Muscle of back (tissue), 3 donors: ENCODE measurements at regions not wholly inside any gene's neighbourhood (a gene's known extent, or its start where the extent isn't known, plus 50 kb on each side); places are given as distances from the start of the nearest gene placed in this dataset.

Experiments
- DNase-seq, 3 donors: peaks; one replicate each; pipeline versions ENCODE4 v3.0.0 to v3.0.0-alpha.2; 2013

GRCh38 chr13:55664178-55664577 is 1476.5 kb upstream of the PRR20A start:
- DNase-seq, result no peak

DNA sequence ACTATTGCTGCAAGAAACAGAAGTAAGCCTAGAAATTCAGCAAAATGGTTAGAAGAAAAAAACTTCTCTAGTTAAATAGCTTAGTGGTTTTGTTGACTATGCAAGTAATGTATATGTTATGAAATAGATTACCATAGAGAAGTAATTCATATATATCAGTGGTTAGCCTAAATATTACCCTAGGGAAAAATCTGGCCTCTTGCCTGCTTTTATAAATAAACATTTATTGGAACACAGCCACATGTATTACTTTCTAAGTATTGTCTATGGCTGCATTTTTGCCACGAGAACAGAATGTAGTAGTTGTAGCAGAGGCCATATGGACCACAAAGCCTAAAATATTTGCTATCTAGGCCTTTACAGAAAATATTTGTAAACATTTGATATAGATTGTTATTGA is 1471.7 kb upstream of the PRR20A start:
- peak in 2 of 3 donors; percentile 24 to 64 for DNase-seq

DNA sequence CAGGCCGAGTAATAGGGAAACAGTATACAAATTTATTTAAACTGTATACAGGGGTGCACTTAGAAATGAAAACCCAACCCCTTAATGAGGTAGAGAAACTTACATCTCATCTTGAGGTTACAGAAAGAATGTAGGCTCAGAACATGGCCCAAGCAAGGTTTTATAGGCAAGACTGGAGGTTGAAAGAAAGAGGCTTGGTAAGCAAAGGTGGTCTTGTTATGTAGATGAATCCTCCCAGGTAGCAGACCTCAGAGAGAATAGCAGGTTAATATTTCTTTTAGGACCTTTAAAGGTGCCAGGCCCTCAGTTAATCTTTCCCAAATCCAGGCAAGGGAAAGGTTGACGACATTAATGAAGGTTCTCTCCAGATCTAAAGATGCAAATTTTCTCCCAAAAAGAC is 1466.8 kb upstream of the PRR20A start:
- no peak for DNase-seq

DNA sequence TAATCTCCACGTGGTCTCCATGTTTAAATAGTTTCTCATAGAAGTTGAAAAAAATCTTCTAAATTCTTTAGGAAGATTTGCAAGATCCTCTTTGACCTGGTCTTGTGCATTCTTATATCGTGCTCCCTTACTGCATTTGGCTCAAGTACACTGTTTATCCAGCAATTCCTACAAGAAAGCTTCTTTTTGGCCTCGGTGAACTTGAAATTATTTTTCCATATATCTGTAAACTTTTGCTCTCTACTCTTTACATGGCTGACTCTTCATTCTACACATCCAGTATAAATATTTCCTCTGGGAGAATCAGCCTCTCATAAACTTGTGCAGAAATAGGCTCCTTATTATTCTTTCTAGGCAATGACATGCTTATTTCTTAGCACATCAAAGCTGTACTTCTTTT is 1457.9 kb upstream of the PRR20A start:
- peak in 2 of 3 donors; percentile 3 to 42 for DNase-seq

- DNase-seq, result no peak
These were observed 1435.2 kb upstream of the PRR20A start for GRCh38 chr13:55705526-55705925.

DNA sequence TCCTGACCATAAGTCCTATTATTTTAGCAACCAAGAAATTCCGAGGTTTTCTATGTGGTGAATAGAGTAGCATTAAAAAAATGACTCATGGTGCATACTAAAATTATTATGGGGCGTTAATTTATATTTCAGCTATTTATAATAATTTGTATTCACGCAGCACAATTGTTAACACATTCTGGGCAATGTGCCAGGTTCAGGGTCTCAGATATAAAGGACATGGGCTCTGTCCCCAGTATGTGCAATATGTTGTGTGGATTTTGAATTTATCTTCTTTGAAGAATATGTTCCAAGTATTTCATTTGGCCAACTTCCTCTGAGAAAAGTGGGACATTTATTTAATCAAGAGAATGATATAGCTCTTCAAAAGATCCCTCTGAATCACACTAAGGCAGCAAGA is 1434.7 kb upstream of the PRR20A start:
- DNase-seq, result peak in 2 of 3 donors; percentile 10 to 22

DNA sequence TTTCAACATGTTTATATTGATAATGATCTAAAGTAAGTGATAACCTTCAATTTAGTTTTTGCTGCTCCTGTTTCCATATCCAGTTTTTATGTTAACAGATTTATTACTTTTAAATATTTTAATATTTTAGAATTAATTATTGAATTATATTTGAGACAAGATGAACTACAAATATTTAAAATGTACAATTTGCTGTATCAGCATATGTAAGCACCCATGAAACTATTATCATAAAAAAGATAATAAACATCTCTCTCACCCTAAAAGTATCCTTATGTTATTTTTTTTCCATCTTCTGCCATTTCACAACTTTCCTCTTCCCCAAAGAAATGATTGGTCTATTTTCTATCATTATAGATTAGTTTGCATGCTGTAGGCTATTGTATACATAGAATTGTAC is 1426.6 kb upstream of the PRR20A start:
- no peak for DNase-seq

GRCh38 chr13:55727683-55728082 is 1413.0 kb upstream of the PRR20A start:
- no peak for DNase-seq

GRCh38 chr13:55728247-55728646 is 1412.5 kb upstream of the PRR20A start:
- no peak for DNase-seq

DNA sequence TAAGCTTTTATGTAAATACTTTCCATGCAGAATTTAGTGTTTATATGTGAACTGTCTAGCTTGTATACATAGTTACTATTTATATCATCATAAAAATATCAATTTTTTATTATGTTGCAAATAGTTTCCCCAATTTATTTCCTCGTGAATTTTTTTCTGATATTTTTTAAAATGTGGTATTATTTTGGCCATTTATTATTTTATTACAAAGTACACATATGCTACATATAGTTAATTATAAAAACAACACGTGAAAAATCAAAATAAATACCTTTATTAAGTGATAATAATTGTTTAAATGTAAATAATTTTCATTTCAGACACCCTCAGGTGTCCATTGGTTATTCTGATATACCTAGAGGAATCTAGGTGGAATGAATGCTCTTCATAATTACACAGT is 1394.9 kb upstream of the PRR20A start:
- no peak for DNase-seq

DNA sequence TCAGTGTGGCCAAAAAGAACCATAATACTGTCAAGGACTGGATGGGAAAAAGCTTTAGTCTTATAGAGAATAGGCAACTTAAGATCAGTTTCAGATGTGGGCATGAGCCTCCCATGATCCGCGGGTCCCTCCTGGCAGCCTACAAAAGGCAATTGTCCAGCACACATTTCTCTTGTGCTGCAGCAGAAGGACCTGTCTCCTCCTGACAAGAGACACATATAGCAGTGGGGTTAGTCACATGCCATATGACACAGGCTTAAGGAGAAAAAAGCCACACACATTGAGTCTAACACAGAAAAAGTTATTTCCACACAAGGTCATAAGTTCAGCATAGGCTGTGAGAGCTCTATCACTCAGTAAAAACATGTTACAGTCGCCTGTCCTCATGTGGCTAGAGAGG is 1378.7 kb upstream of the PRR20A start:
- DNase-seq, result peak in 1 of 3 donors; percentile 2

- DNase-seq, result no peak
These were observed 1363.1 kb upstream of the PRR20A start for GRCh38 chr13:55777612-55778011.

DNA sequence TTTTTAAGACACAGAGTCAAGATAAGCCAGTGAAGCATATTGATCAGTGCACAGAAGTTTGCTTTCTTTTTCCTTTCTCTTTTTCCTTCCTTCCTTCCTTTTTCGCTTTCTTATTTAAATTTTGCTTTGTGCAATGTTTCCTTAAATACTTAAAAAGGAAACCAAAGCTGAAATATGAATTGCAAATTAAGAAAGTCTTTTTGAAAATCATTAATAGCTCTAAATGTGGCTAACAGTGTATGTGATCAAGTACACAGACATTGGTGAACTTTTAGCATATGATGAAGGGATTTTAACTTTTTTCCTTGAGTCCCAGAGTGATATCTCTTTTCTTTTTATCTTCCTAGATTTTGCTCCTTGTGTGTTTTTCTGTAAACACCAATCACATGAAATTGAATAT is 1356.9 kb upstream of the PRR20A start:
- DNase-seq, result no peak

DNA sequence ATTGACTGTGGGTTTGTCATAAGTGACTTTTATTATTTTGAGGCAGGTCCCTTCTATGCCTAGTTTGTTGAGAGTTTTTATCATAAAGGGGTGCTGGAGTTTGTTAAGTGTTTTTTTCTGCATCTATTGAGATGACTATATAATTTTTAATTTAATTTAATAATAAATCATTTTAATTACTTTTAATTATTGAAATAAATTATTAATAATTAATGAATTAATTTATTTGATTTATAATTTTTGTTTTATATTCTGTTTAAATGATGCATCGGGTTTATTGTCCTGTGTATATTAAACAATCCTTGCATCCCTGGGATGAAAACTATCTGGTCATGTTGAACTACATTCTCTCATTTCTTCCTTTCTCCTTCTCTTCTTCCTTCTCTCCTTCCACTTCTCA is 1352.2 kb upstream of the PRR20A start:
- no peak for DNase-seq

- no peak for DNase-seq
These were observed 1348.0 kb upstream of the PRR20A start for GRCh38 chr13:55792544-55793193.

- DNase-seq, result no peak
These were observed 1325.2 kb upstream of the PRR20A start for GRCh38 chr13:55815458-55816033.

DNA sequence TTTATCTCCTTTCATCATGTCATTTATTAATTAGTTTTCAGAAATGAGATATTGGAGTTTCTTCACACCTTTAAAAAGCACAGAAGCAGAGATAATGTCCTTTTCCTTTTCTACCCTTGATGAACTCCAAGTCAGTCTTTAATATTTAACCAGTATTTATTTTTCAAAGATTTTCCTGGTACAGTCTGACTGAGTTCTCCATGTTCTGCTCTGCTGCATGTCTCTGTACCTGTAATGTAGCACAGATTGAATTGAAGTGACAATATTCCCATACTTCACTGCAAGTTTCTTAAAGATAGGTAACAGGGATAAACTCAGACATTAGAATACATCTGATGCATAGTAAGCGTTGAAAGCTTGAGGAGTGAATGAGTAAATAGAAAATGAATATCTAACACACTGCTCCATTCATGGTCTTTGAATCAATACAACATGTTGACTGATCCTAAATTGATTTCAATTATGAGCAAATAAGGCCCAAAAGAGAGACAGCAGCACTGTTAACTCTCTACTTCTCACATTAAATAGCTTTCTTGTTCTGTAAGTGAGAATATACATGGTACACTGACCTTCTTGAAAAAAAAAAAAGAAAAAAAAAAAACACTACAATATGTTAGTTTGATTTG is 1323.6 kb upstream of the PRR20A start:
- no peak for DNase-seq

GRCh38 chr13:55820817-55821216 is 1319.9 kb upstream of the PRR20A start:
- no peak for DNase-seq

GRCh38 chr13:55869648-55870047 is 1271.1 kb upstream of the PRR20A start:
- DNase-seq, result no peak

DNA sequence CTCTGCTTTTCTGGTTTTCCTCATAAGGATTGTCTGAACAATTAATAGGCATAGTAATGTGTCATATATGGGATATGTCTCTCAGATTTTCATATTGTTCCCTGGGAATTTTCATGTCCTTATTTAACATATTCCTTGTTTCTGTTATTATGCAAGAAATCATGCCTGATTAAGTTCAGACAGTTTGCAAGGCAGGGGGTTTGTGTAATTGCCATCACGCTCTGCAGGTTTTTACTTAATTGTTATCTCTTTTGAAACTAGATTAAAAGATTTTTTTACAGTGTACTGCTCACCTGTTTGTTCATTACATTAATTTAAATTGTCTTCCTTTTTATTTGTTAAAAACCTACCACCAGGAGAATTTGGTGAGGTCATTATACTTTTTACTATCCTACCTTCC is 1253.2 kb upstream of the PRR20A start:
- DNase-seq, result no peak

- no peak for DNase-seq
These were observed 1247.2 kb upstream of the PRR20A start for GRCh38 chr13:55893540-55893939.

- no peak for DNase-seq
These were observed 1203.5 kb upstream of the PRR20A start for GRCh38 chr13:55937180-55937579.

- DNase-seq, result no peak
These were observed 1192.5 kb upstream of the PRR20A start for GRCh38 chr13:55948175-55948574.

DNA sequence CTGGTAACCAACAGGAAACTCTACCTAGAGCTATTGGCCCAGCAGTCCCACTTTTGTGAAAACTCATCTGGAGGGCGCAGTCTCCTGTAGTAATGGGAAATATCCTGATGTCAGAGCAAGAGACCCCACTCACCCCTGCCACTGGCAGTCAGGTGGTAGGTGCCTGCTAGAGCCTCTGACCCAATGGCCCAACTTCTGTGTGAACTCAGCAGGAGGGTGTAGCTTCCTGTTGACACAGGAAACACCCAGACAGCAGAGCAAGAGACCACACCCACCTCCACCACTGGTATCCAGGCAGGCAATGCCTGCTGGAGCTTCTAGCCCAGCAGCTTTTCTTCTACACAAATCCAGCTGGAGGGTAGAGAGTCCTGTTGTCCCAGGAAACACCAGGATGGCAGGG is 1176.8 kb upstream of the PRR20A start:
- no peak for DNase-seq
